ENCODE measurements at regions not wholly inside any gene's neighbourhood (a gene's known extent, or its start where the extent isn't known, plus 50 kb on each side); places are given as distances from the start of the nearest gene placed in this dataset.

- H3K27me3 ChIP-seq (ENCODE audit: control insufficient read depth, insufficient read depth, low read length), result no peaks in the 10 kb centered on the region
- dilution Hi-C loops (cut with HindIII; ENCODE audit: low sequenced_read_pairs, unreplicated experiment), result no loop called here
- POLR2A ChIA-PET (ENCODE audit: unreplicated experiment), result no interaction called here
Observed at GRCh38 chr3:30271781-30272180, 334.6 kb upstream of the TGFBR2 start.

More at GRCh38 chr3:30271781-30272180, 334.6 kb upstream of the TGFBR2 start:
- DNase-seq, result no peak
- no peak overlapping the region for H2BK120ac ChIP-seq (ENCODE audit: low read depth, low read length)
- no peak overlapping the region; the same call in 1 of the 2 replicates for H2AK5ac ChIP-seq (ENCODE audit: low read depth, low read length)
- no peaks in the 10 kb centered on the region for H3K36me3 ChIP-seq (ENCODE audit: control insufficient read depth, insufficient read depth, low read length)
- no peak overlapping the region for H4K91ac ChIP-seq (ENCODE audit: insufficient read depth, low read depth, low read length)
- CTCF ChIA-PET, result interaction anchor here (0.6 kb wide), 1 partner anchor 510 kb away, joined by 3 read pairs; no protein-coding TSS in a partner anchor
- no peak overlapping the region for H2AK9ac ChIP-seq (replicated peaks; ENCODE audit: low read depth, low read length, poor library complexity)
- H4K8ac ChIP-seq (ENCODE audit: low read depth in 2 of 2, low read length in 2 of 2), result no peak overlapping the region
- no peaks in the 10 kb centered on the region for H3K9me3 ChIP-seq (ENCODE audit: control insufficient read depth, insufficient read depth, low read length)
- no peak overlapping the region for H2BK15ac ChIP-seq (ENCODE audit: low read depth, low read length)
- no peak overlapping the region for H3K9ac ChIP-seq (ENCODE audit: low read depth, low read length)
- no peak overlapping the region for H3K4me2 ChIP-seq (ENCODE audit: low read depth, low read length)
- H3K4me1 ChIP-seq (ENCODE audit: control insufficient read depth, insufficient read depth, low read length), result peaks cover 5% of the 10 kb centered on the region
- H3K27ac ChIP-seq (ENCODE audit: insufficient read depth, low read length), result no peak overlapping the region
- TF ChIP-seq, protein P1, sequence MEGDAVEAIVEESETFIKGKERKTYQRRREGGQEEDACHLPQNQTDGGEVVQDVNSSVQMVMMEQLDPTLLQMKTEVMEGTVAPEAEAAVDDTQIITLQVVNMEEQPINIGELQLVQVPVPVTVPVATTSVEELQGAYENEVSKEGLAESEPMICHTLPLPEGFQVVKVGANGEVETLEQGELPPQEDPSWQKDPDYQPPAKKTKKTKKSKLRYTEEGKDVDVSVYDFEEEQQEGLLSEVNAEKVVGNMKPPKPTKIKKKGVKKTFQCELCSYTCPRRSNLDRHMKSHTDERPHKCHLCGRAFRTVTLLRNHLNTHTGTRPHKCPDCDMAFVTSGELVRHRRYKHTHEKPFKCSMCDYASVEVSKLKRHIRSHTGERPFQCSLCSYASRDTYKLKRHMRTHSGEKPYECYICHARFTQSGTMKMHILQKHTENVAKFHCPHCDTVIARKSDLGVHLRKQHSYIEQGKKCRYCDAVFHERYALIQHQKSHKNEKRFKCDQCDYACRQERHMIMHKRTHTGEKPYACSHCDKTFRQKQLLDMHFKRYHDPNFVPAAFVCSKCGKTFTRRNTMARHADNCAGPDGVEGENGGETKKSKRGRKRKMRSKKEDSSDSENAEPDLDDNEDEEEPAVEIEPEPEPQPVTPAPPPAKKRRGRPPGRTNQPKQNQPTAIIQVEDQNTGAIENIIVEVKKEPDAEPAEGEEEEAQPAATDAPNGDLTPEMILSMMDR (conservative IDR thresholded peaks at IDR 0.05; ENCODE audit: low read depth, low read length), result no peak
- no peak for TF ChIP-seq CEBPB (IDR thresholded peaks at IDR 0.05; ENCODE audit: low read depth, low read length)
- no peak for TF ChIP-seq SMC3 (IDR thresholded peaks at IDR 0.05; ENCODE audit: low read depth, low read length)
- TF ChIP-seq RFX5 (IDR thresholded peaks at IDR 0.05; ENCODE audit: low read depth, low read length), result no peak
- TF ChIP-seq NFE2L2 (IDR thresholded peaks at IDR 0.05; ENCODE audit: low read depth, low read length), result no peak
- no peak for TF ChIP-seq MAZ (IDR thresholded peaks at IDR 0.05; ENCODE audit: borderline replicate concordance, low read depth, low read length)
- TF ChIP-seq, protein P2, sequence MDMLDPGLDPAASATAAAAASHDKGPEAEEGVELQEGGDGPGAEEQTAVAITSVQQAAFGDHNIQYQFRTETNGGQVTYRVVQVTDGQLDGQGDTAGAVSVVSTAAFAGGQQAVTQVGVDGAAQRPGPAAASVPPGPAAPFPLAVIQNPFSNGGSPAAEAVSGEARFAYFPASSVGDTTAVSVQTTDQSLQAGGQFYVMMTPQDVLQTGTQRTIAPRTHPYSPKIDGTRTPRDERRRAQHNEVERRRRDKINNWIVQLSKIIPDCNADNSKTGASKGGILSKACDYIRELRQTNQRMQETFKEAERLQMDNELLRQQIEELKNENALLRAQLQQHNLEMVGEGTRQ (IDR thresholded peaks at IDR 0.05; ENCODE audit: low read depth, low read length), result no peak
- no peak for TF ChIP-seq MAFK (IDR thresholded peaks at IDR 0.05; ENCODE audit: low read depth, low read length)
- TF ChIP-seq FOS (IDR thresholded peaks at IDR 0.05; ENCODE audit: low read depth, low read length), result no peak
- TF ChIP-seq POLR2A (IDR thresholded peaks at IDR 0.05; ENCODE audit: low read depth, low read length), result no peak
- TF ChIP-seq MXI1 (IDR thresholded peaks at IDR 0.05; ENCODE audit: borderline replicate concordance, low read depth, low read length), result no peak
- TF ChIP-seq BHLHE40 (IDR thresholded peaks at IDR 0.05; ENCODE audit: low read depth, low read length), result no peak
- no peak for TF ChIP-seq ELK1 (IDR thresholded peaks at IDR 0.05; ENCODE audit: borderline replicate concordance, low read depth, low read length)
- no peak for TF ChIP-seq RAD21 (IDR thresholded peaks at IDR 0.05; ENCODE audit: low read length)
- TF ChIP-seq CHD1 (IDR thresholded peaks at IDR 0.05; ENCODE audit: low read depth, low read length), result no peak
- no peak for TF ChIP-seq RCOR1 (IDR thresholded peaks at IDR 0.05; ENCODE audit: insufficient replicate concordance, low read length)
- intact Hi-C loops (cut with micrococcal nuclease) (no loop called here), in situ Hi-C loops (cut with MboI; ENCODE audit: low sequenced_read_pairs) (no loop called here)
- H3K79me1 ChIP-seq (ENCODE audit: low read depth in 1 of 2, low read length in 2 of 2), result no peaks in the 10 kb centered on the region
- H4K20me1 ChIP-seq (ENCODE audit: insufficient read depth, low read length), result no peaks in the 10 kb centered on the region
- no peak overlapping the region for H3K14ac ChIP-seq (replicated peaks; ENCODE audit: low read depth, low read length)
- H3K56ac ChIP-seq (ENCODE audit: extremely low read depth, insufficient read depth, low read length), result no peak overlapping the region
- H3K4me3 ChIP-seq (ENCODE audit: insufficient read depth, low read depth, low read length), result no peak overlapping the region
- no peak overlapping the region for H2BK20ac ChIP-seq (ENCODE audit: low read depth, low read length)
- no peaks in the 10 kb centered on the region for H3K9me1 ChIP-seq (ENCODE audit: insufficient read depth, low read length)
- BruUV-seq (replicated peaks), result no TSS peak
- no peak overlapping the region for H3K18ac ChIP-seq (ENCODE audit: low read depth, low read length)
- ATAC-seq (ENCODE audit: low read depth), result no peak
- no peak overlapping the region for H3K23ac ChIP-seq (ENCODE audit: low read depth, low read length)
- H2BK5ac ChIP-seq (ENCODE audit: low read depth, low read length, poor library complexity, severe bottlenecking), result no peak overlapping the region
- WGBS, 2 experiments (ENCODE audit: extremely low coverage in 2 of 2, insufficient read length in 1 of 2), result no CpG with 5 or more reads among the region's 3 CpGs
- H3K4ac ChIP-seq (ENCODE audit: low read depth, low read length), result no peak overlapping the region
- H4K5ac ChIP-seq (ENCODE audit: low read depth, low read length), result no peak overlapping the region
- H2AFZ ChIP-seq (replicated peaks; ENCODE audit: low read length, poor library complexity), result no peak overlapping the region

Data from IMR-90 (cell line).